ENCODE measurements at regions not wholly inside any gene's neighbourhood (a gene's known extent, or its start where the extent isn't known, plus 50 kb on each side); places are given as distances from the start of the nearest gene placed in this dataset.

- DNase-seq (ENCODE audit: low spot score), result no peak
Measured at GRCh38 chr1:208513799-208514198, 269.6 kb upstream of the PLXNA2 start.

- DNase-seq (ENCODE audit: low spot score), result no peak
Measured at GRCh38 chr1:208515129-208515528, 270.9 kb upstream of the PLXNA2 start.

GRCh38 chr1:208516780-208517179 is 272.6 kb upstream of the PLXNA2 start:
- DNase-seq (ENCODE audit: low spot score), result no peak

GRCh38 chr1:208520438-208521099 is 276.4 kb upstream of the PLXNA2 start:
- DNase-seq (ENCODE audit: low spot score), result no peak

- DNase-seq (ENCODE audit: low spot score), result no peak
Measured at GRCh38 chr1:208521534-208521933, 277.4 kb upstream of the PLXNA2 start.

GRCh38 chr1:208523007-208523406 is 278.8 kb upstream of the PLXNA2 start:
- DNase-seq (ENCODE audit: low spot score), result no peak

- no peak for DNase-seq (ENCODE audit: low spot score)
Measured at GRCh38 chr1:208524376-208524775, 280.2 kb upstream of the PLXNA2 start.

- DNase-seq (ENCODE audit: low spot score), result no peak
Measured at GRCh38 chr1:208524925-208525324, 280.7 kb upstream of the PLXNA2 start.

- DNase-seq (ENCODE audit: low spot score), result no peak
Measured at GRCh38 chr1:208525417-208525816, 281.2 kb upstream of the PLXNA2 start.

- DNase-seq (ENCODE audit: low spot score), result no peak
Measured at GRCh38 chr1:208526613-208527125, 282.5 kb upstream of the PLXNA2 start.

GRCh38 chr1:208527156-208527555 is 283.0 kb upstream of the PLXNA2 start:
- DNase-seq (ENCODE audit: low spot score), result no peak

- no peak for DNase-seq (ENCODE audit: low spot score)
Measured at GRCh38 chr1:208528578-208529240, 284.5 kb upstream of the PLXNA2 start.

GRCh38 chr1:208531003-208531750 is 287.0 kb upstream of the PLXNA2 start:
- DNase-seq (ENCODE audit: low spot score), result no peak

- no peak for DNase-seq (ENCODE audit: low spot score)
Measured at GRCh38 chr1:208533746-208534598, 289.8 kb upstream of the PLXNA2 start.

- no peak for DNase-seq (ENCODE audit: low spot score)
Measured at GRCh38 chr1:208534599-208534897, 290.4 kb upstream of the PLXNA2 start.

GRCh38 chr1:208534979-208535378 is 290.8 kb upstream of the PLXNA2 start:
- DNase-seq (ENCODE audit: low spot score), result no peak

GRCh38 chr1:208535511-208535910 is 291.3 kb upstream of the PLXNA2 start:
- no peak for DNase-seq (ENCODE audit: low spot score)

GRCh38 chr1:208536212-208536611 is 292.0 kb upstream of the PLXNA2 start:
- no peak for DNase-seq (ENCODE audit: low spot score)

GRCh38 chr1:208537198-208537597 is 293.0 kb upstream of the PLXNA2 start:
- DNase-seq (ENCODE audit: low spot score), result no peak

GRCh38 chr1:208538078-208538477 is 293.9 kb upstream of the PLXNA2 start:
- no peak for DNase-seq (ENCODE audit: low spot score)

GRCh38 chr1:208538587-208538986 is 294.4 kb upstream of the PLXNA2 start:
- no peak for DNase-seq (ENCODE audit: low spot score)

GRCh38 chr1:208540724-208541123 is 296.5 kb upstream of the PLXNA2 start:
- DNase-seq (ENCODE audit: low spot score), result no peak
